ENCODE measurements at regions not wholly inside any gene's neighbourhood (a gene's known extent, or its start where the extent isn't known, plus 50 kb on each side); places are given as distances from the start of the nearest gene placed in this dataset.

- peaks cover 2% of the 10 kb centered on the region for H3K27me3 ChIP-seq (ENCODE audit: insufficient read depth, low read length)
- no peaks in the 10 kb centered on the region for H3K4me1 ChIP-seq (ENCODE audit: insufficient read depth, low read length)
- no peak overlapping the region for H3K4me3 ChIP-seq (ENCODE audit: low read length)
- peaks cover 38% of the 10 kb centered on the region for H3K9me3 ChIP-seq (ENCODE audit: low read depth, low read length)
Observed at GRCh38 chr10:3613318-3613717, 171.7 kb downstream of the KLF6 start.

GRCh38 chr10:3612183-3613001 is 172.6 kb downstream of the KLF6 start:
- peaks cover 2% of the 10 kb centered on the region for H3K27me3 ChIP-seq (ENCODE audit: insufficient read depth, low read length)
- no peak overlapping the region for H3K4me3 ChIP-seq (ENCODE audit: low read length)
- H3K4me1 ChIP-seq (ENCODE audit: insufficient read depth, low read length), result no peaks in the 10 kb centered on the region
- H3K9me3 ChIP-seq (ENCODE audit: low read depth, low read length), result peaks cover 46% of the 10 kb centered on the region

- H3K27me3 ChIP-seq (ENCODE audit: insufficient read depth, low read length), result peaks cover 2% of the 10 kb centered on the region
- peaks cover 37% of the 10 kb centered on the region for H3K9me3 ChIP-seq (ENCODE audit: low read depth, low read length)
- no peaks in the 10 kb centered on the region for H3K4me1 ChIP-seq (ENCODE audit: insufficient read depth, low read length)
- H3K4me3 ChIP-seq (ENCODE audit: low read length), result no peak overlapping the region
Observed at GRCh38 chr10:3606309-3606708, 178.7 kb downstream of the KLF6 start.

- Histone ChIP-seq H3K4me3 (ENCODE audit: low read length) (no peak overlapping the region), H3K4me1 (ENCODE audit: insufficient read depth, low read length) (no peaks in the 10 kb centered on the region), H3K9me3 (ENCODE audit: low read depth, low read length) (peaks cover 33% of the 10 kb centered on the region), H3K27me3 (ENCODE audit: insufficient read depth, low read length) (peaks cover 2% of the 10 kb centered on the region)
Observed at GRCh38 chr10:3605882-3606281, 179.1 kb downstream of the KLF6 start.

GRCh38 chr10:3595736-3596135 is 189.3 kb downstream of the KLF6 start:
- Histone ChIP-seq H3K9me3 (ENCODE audit: low read depth, low read length) (no peaks in the 10 kb centered on the region), H3K27me3 (ENCODE audit: insufficient read depth, low read length) (no peaks in the 10 kb centered on the region), H3K4me3 (ENCODE audit: low read length) (no peak overlapping the region), H3K4me1 (ENCODE audit: insufficient read depth, low read length) (no peaks in the 10 kb centered on the region)

- Histone ChIP-seq H3K27me3 (ENCODE audit: insufficient read depth, low read length) (no peaks in the 10 kb centered on the region), H3K9me3 (ENCODE audit: low read depth, low read length) (no peaks in the 10 kb centered on the region), H3K4me1 (ENCODE audit: insufficient read depth, low read length) (no peaks in the 10 kb centered on the region), H3K4me3 (ENCODE audit: low read length) (no peak overlapping the region)
Observed at GRCh38 chr10:3593611-3594010, 191.4 kb downstream of the KLF6 start.

- H3K4me1 ChIP-seq (ENCODE audit: insufficient read depth, low read length), result no peaks in the 10 kb centered on the region
- no peaks in the 10 kb centered on the region for H3K27me3 ChIP-seq (ENCODE audit: insufficient read depth, low read length)
- no peaks in the 10 kb centered on the region for H3K9me3 ChIP-seq (ENCODE audit: low read depth, low read length)
- H3K4me3 ChIP-seq (ENCODE audit: low read length), result no peak overlapping the region
Observed at GRCh38 chr10:3592424-3592823, 192.6 kb downstream of the KLF6 start.

- H3K4me1 ChIP-seq (ENCODE audit: insufficient read depth, low read length), result no peaks in the 10 kb centered on the region
- H3K4me3 ChIP-seq (ENCODE audit: low read length), result no peak overlapping the region
- no peaks in the 10 kb centered on the region for H3K9me3 ChIP-seq (ENCODE audit: low read depth, low read length)
- H3K27me3 ChIP-seq (ENCODE audit: insufficient read depth, low read length), result no peaks in the 10 kb centered on the region
Observed at GRCh38 chr10:3588816-3589215, 196.2 kb downstream of the KLF6 start.

GRCh38 chr10:3588346-3588745 is 196.7 kb downstream of the KLF6 start:
- Histone ChIP-seq H3K4me1 (ENCODE audit: insufficient read depth, low read length) (no peaks in the 10 kb centered on the region), H3K4me3 (ENCODE audit: low read length) (no peak overlapping the region), H3K9me3 (ENCODE audit: low read depth, low read length) (no peaks in the 10 kb centered on the region), H3K27me3 (ENCODE audit: insufficient read depth, low read length) (no peaks in the 10 kb centered on the region)

- Histone ChIP-seq H3K9me3 (ENCODE audit: low read depth, low read length) (no peaks in the 10 kb centered on the region), H3K4me3 (ENCODE audit: low read length) (no peak overlapping the region), H3K4me1 (ENCODE audit: insufficient read depth, low read length) (no peaks in the 10 kb centered on the region), H3K27me3 (ENCODE audit: insufficient read depth, low read length) (no peaks in the 10 kb centered on the region)
Observed at GRCh38 chr10:3584926-3585784, 199.9 kb downstream of the KLF6 start.

- H3K9me3 ChIP-seq (ENCODE audit: low read depth, low read length), result no peaks in the 10 kb centered on the region
- no peaks in the 10 kb centered on the region for H3K27me3 ChIP-seq (ENCODE audit: insufficient read depth, low read length)
- H3K4me1 ChIP-seq (ENCODE audit: insufficient read depth, low read length), result no peaks in the 10 kb centered on the region
- H3K4me3 ChIP-seq (ENCODE audit: low read length), result no peak overlapping the region
Observed at GRCh38 chr10:3580565-3580964, 204.4 kb downstream of the KLF6 start.

- H3K27me3 ChIP-seq (ENCODE audit: insufficient read depth, low read length), result no peaks in the 10 kb centered on the region
- no peaks in the 10 kb centered on the region for H3K4me1 ChIP-seq (ENCODE audit: insufficient read depth, low read length)
- no peak overlapping the region for H3K4me3 ChIP-seq (ENCODE audit: low read length)
- H3K9me3 ChIP-seq (ENCODE audit: low read depth, low read length), result no peaks in the 10 kb centered on the region
Observed at GRCh38 chr10:3579845-3580244, 205.2 kb downstream of the KLF6 start.

- Histone ChIP-seq H3K4me1 (ENCODE audit: insufficient read depth, low read length) (no peaks in the 10 kb centered on the region), H3K9me3 (ENCODE audit: low read depth, low read length) (no peaks in the 10 kb centered on the region), H3K4me3 (ENCODE audit: low read length) (no peak overlapping the region), H3K27me3 (ENCODE audit: insufficient read depth, low read length) (no peaks in the 10 kb centered on the region)
Observed at GRCh38 chr10:3578682-3579081, 206.3 kb downstream of the KLF6 start.

GRCh38 chr10:3578159-3578558 is 206.8 kb downstream of the KLF6 start:
- Histone ChIP-seq H3K9me3 (ENCODE audit: low read depth, low read length) (no peaks in the 10 kb centered on the region), H3K4me1 (ENCODE audit: insufficient read depth, low read length) (no peaks in the 10 kb centered on the region), H3K27me3 (ENCODE audit: insufficient read depth, low read length) (no peaks in the 10 kb centered on the region), H3K4me3 (ENCODE audit: low read length) (no peak overlapping the region)

GRCh38 chr10:3574451-3574850 is 210.6 kb downstream of the KLF6 start:
- no peaks in the 10 kb centered on the region for H3K9me3 ChIP-seq (ENCODE audit: low read depth, low read length)

More at GRCh38 chr10:3574451-3574850, 210.6 kb downstream of the KLF6 start:
- H3K4me1 ChIP-seq (ENCODE audit: insufficient read depth, low read length), result peaks cover 11% of the 10 kb centered on the region
- H3K27me3 ChIP-seq (ENCODE audit: insufficient read depth, low read length), result no peaks in the 10 kb centered on the region
- no peak overlapping the region for H3K4me3 ChIP-seq (ENCODE audit: low read length)

Measured in mononuclear cell (primary cell).